Activated CD4-positive, CD25-positive, alpha-beta regulatory T cell treated with anti-CD3 and anti-CD28 coated beads, Interleukin-2, amount 50 U/mL, for 16 hours (primary cell): ENCODE measurements at regions not wholly inside any gene's neighbourhood (a gene's known extent, or its start where the extent isn't known, plus 50 kb on each side); places are given as distances from the start of the nearest gene placed in this dataset.

Experiments used
- DNase-seq: peaks from one replicate; pipeline ENCODE4 v3.0.0-alpha.2; 2020; ENCODE audit warnings: low read depth, low spot score

DNA sequence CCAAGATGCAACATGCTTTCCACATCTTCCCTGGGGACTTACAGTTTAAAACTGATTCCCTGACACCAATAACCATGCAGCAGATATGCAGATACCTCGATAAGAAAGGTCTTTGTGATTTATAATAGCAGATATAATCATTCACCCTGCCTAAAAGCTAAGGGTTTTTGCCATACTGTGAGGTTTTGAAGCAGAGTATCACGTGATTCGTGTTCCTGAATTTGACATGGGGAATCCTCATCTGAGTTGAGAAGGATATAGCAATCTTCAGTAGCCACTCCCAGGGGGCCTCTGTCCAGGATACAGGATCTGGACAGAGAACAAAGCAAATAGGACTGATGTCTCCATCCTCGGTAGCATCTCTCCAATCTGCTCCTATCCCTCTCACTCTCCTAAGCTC is 79.1 kb upstream of the SDK2 start:
- no peak for DNase-seq

DNA sequence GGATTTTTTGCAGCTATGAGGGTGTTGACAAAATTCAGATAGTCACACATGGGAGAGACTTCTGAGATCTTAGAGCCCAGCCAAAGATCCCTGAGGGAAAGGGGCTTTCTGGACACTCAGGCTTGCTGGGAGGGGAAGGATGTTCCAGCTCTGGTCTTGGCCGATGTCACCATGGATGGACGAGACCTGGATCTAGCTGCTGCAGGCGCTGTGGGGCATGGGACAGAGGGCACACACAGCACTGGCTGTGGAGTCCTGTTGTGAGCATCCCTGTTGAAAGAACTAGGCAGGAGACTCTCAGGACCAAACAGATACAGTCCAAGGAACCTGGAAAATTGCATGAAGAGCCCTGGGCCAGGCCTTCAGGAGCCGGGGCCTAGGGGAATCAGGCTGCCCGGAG is 80.1 kb upstream of the SDK2 start:
- DNase-seq, result no peak

DNA sequence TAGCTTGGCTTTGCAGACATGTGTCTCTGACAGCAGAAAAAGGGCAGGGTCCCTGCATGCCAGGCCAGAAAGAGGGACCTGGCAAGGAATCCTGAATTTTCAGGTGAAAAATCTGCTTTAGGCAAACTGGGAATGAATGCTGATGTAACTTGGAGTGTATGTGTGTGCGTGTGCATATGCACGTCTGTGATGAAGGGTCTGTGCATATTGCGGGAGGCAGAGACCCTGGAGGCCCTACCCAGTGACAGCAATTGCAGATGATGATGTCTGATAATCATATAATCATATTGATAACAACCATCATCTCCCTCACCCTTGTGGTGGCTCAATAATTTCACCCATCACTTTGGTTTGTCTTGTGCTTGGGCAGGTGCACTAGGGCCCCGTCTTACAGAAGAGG is 80.7 kb upstream of the SDK2 start:
- no peak for DNase-seq

DNA sequence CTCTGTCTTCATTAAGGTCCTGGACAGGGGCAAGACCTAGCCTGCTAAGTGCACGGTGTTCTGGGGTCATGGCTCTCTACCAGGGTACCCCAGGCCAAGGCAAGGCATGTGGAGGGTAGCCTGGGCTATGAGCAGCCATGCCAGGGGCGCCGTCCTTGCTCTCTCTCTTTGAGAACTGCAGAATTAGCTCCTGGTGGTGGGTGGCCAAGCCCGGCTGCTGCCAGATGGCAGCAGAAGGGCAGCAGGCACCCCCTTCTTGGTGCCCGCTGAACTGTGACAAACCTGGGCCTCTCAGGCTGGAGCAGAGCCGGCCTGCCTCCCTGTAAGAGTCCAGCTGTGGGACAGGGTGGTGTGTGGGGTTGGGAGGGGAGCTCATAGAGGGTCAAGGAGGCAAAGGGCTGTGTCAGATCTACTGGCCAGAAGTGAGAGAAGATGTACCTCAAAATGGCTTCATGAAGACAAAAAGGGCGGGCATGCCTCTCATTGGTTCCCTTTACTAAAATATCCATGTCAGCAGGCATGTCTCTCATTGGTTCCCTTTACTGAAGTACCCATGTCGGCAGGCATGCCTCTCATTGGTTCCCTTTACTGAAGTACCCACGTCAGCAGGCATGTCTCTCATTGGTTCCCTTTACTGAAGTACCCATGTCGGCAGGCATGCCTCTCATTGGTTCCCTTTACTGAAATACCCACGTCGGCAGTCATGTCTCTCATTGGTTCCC is 81.7 kb upstream of the SDK2 start:
- no peak for DNase-seq

DNA sequence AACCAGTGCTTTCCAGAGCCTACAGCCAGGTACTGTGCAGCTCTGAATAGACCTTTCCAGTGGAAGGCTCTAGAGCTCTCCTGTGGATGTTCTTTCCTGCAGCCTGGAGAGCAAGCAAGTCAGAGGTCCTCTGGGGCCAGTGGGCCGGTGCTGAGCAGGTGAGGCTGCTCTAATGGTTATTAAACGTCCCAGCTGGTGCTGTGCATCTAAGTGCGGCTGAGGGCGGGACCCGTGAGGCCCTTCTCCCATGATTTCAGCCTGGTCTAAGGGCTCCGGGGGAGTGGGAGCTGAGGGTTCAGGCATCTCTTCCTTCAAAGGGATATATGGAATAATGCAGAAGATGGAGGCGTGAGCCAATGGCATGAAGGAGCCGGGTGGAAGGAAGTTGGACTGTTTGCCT is 83.7 kb upstream of the SDK2 start:
- no peak for DNase-seq

DNA sequence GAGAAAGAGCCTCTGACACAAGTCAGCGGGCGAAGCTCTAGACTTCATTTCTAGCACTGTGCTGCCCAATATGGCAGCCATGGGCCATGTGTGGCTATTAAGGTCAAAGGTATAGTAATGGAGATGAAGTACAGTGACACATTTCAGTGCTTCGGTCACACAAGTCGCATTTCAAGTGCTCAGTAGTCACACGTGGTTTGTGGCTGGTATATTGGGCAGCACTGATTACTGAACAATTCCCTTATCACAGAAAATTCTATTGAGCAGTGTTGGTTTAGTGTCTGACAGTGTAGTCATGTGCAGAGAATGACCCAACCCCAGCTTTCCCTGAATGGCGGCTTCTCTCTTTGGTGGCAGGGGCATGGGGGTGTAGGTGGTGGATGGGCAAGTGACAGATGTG is 84.9 kb upstream of the SDK2 start:
- DNase-seq, result no peak

DNA sequence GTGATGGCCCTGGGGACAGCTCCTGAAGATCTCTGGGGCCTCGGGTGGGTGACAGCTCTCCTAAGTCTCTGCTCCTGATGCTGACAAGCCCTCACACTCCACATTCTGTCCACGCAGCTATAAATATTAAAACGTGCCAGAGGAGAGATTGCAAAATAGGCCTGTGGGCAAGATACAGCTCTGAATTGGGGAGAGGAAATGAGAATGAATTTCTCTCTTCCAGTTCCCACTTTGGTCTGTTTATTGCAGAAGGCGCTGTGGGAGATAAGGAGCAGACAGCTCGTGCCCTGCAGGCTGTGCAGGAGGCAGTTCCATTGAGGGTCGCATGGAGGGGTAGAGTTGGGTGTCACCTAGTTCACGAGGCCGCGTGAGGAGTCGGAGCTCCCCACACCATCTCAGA is 87.5 kb upstream of the SDK2 start:
- DNase-seq, result no peak

DNA sequence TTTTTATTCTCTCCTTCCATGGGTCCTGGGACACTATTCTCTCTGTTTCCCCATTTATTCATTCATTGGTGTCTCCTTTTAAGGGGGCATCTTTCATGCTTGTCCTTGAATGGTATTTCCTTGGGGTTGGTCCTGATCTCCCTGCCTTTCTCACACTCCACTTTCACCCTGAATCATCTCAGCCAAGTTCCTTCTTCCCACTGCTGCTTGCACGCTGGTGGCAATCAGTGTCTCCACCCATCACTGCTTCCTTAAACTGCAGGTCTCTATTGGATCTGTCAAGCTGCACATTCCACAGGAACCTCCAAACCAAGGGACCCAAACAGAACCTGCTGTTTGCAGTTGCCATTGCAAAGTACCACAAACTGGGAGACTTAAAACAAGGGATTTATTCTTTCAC is 89.3 kb upstream of the SDK2 start:
- no peak for DNase-seq

DNA sequence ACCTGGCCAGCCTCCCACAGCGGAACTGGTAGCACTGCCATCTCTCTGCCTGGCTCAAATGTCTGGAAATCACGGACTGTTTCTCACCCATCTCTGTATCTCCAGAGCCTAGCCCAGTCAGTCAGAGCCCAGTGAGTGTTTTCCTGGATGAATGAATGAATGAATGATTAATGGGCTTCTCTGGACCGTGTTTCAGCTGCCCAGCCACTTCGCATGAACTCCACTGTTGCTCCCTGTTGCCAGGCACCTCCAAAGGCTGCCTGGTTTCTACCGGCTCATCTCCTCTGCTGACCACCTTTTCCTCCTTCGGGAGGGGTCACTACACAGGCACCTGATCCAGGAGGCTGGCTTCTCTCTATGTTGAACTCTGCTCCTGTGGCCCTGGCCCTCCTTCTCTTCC is 91.0 kb upstream of the SDK2 start:
- no peak for DNase-seq

DNA sequence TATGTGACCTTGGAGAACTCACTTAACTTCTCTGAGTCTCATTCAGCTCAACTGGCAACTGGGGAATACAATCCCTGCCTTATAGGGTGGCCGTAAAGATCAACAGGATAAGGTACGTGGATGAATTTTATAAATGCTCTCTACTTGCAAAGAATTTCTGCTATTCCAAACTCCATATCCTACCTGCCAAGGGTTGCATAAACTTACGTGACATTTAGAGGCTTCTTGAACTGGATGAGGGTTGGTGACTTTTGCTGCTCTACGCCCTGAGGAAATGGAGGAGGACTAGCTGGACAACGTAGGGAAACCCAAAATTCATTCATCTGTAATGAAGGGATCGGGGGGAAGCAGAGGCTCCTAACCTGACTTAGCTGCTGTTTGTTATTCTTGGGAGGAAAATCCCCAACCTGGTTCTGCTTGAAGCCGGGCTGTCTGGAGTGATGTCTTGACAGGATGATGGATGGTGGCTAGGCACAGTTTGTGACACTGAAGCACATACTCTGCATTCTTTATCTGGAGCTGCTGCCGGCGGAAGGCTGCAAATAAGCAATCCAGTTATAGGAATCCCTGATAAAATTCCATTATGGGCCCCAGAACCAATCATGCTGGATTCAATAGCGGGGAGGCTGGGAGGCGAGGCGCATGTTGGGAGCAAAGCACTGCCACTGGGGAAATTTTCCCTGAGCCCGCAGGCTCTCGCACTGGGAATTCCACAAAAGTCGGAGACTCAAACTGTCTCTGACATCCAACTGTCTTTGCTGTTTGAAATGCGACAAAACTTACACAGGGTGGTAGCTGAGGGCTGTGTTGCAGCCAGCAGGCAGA is 94.7 kb upstream of the SDK2 start:
- no peak for DNase-seq

DNA sequence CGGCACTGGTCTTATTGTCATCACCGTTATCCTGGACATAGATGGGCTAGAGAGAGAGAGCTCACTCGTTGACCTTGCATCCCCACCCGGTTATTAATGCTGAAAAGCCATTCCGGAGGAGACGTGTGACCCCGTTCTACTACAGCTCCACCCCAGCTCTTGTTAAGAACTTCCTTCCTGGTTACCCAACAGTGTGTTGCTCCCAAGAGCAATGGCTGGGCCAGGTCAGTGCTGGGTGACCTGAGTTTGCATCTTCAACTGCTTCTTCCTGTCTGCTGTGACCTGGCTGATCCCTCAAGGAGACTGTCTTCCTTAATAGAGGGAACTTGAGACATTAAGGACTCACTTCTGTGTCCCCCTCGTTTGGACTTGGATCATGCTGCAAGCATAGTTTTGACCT is 96.1 kb upstream of the SDK2 start:
- DNase-seq, result no peak

DNA sequence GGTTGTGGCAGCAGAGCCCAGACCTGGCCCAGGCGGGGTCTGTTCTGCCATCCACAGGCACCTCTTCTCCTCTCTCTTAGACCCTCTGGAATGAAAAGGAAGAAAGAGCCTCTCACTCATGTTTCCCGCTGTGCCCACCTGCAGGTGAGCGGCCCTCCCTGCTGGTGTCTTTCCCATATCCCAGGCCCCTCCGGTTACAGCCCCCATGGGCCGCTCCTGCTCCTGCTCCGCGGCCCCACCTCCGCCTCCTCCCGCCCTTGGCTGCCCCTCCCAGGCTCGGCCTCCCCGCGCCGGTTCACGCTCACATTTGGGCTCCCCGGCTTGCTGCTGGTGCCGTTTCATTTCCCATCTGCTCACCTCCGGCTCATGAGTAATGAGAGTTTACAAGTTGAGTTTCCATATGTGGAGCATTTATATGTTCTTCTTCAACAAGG is 98.7 kb upstream of the SDK2 start:
- DNase-seq, result no peak

DNA sequence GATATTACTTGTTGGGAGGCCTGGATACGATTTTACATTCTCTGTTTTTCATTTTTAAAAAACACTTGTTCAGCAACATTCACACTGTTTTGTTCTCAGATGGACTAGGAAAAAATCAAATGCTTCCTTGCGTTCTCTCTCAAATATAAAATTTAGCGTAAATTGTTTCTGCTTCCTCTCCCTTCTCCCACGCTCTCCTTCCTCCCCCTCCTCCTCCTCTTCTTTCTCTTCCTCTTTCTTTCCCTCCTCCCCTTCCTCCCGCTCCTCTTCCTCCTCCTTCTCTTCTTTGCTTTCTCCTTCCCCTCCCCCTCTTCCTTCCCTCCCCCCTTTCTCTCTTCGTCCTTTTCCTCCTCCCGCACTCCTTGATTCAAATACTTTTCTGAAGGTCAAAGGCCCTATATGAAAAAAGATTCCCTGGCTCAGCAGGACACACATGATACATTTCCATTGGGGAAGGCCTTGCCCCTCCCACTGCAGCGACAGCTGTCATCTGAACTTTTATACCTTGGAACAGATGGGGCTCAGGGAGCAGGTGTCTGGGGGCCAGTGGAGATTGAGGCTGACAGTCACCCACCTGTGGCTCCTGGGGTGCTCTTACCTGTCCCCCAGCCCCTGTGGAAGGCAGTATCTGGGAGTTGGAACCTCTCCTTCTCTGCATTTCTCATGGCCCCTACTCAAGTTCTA is 99.4 kb upstream of the SDK2 start:
- no peak for DNase-seq

DNA sequence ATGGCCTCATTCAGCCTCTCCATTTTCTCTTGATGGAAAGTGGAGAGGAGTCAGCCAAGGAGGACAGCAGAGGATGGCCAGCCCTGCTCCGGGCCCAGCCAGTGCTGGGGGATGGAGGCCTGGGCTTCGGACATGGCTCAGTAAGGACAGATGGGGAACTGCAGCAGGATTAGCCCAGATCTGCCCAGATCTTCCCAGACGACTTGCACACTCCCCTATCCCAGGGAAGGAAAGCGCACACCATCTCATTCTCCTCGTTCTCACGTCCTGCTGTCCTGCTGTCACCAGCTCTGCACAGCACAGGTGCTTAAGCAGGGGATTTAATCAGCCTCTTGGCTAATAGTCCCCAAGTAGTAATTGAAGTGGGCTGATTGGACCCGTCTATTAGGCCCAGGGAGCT is 100.2 kb upstream of the SDK2 start:
- DNase-seq, result no peak

DNA sequence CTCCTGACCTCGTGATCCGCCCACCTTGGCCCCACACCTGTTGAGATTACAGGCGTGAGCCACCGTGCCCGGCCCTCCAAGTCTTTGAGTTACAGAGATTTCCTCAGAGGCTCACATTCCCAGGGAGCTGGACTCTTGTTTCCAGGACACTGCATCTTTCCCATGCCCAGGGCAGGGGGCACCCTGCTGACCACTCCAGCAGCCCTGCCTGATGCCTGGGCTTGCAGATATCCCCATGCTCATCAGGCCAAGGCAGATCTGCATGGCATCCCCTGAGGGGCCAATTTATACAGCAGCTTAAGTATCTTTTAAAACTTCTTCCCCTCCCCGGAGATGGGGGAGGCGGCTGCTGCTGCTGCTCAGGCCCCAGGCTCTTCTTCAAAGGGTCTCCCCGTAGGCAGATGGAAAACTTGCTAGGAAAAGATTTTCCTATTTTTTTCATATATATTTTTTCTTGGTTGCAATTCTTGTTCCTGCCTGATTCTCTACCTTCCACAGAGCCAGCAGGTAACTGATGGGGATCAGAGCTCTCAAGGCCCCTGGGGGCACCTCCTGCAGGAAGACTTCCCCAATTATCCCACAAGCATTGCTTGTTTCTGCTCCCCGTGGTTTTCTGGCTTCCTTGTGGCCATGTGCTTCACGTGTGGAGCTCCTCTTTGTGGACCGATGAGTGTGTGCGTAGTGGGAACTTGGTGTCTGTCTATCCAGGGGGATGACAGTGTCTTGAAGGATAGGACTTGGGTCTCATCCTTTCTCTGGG is 102.2 kb upstream of the SDK2 start:
- no peak for DNase-seq

DNA sequence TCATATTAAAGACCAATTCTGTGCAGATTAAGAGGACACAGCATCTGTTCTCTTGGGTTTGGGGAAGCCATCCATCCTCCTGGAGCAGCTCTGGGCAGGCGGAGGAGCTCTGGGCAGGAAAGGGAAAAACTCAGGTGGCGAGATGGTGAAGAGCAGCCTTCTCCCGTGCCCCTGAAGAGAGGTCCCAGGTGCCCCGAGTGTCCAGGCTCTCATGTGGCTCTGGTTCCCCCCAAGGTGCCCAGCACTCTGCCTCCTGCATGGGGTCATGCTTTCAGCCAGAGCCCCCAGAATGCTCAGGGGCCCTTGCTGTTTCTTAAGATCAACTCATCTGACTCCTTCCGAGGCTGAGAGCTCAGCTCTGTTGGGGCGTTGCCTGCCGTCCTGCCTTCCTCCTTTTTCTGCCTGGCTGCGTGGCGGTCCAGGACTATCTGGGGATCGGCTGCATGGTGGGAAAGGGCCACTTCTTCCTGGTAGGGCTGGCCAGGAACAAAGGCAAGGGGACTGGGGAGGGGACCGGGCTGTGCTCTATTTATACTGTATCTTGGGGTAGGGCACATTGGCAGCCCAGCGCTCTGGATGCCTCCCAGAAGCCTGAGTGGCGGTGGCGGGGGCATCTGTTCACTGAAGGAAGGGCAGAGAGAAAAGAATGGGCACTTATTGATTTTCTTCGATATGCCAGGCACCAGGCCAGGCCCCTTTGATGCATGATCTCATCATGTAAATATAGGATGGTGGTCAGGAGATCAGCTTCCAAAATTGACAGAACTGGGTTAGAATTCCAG is 103.2 kb upstream of the SDK2 start:
- DNase-seq, result no peak

DNA sequence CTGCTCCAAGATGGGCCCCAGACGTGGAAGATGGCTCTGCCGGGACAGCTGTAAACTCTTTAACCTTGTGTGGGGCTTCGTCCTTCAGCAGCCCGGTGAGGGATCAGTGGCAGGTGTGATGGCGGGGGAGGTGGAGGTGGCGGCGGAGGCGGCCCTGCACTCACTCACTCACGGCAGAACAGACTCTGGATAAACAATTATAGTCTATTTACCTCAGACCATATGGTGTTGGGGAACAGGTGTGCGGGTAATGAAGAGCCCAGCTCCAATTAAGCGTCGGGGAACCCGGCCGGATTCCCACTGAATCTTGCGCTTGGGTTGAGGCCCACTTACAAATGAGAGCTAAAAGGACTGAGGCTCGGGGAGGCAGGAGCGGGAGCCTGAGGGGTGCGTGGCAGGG is 104.3 kb upstream of the SDK2 start:
- no peak for DNase-seq

DNA sequence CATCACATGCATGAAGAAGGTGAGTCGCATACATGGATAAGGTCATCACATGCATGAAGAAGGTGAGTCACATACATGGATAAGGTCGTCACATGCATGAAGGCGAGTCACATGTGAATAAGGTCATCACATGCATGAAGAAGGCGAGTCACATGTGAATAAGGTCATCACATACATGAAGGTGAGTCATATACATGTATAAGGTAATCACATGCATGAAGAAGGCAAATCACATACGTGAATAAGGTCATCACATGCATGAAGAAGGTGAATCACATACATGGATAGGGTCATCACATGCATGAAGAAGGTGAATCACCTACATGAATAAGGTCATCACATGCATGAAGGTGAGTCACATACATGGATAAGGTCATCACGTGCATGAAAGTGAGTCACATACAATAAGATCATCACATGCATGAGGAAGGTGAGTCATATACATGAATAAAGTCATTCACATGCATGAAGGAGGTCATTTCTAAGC is 105.1 kb upstream of the SDK2 start:
- no peak for DNase-seq

DNA sequence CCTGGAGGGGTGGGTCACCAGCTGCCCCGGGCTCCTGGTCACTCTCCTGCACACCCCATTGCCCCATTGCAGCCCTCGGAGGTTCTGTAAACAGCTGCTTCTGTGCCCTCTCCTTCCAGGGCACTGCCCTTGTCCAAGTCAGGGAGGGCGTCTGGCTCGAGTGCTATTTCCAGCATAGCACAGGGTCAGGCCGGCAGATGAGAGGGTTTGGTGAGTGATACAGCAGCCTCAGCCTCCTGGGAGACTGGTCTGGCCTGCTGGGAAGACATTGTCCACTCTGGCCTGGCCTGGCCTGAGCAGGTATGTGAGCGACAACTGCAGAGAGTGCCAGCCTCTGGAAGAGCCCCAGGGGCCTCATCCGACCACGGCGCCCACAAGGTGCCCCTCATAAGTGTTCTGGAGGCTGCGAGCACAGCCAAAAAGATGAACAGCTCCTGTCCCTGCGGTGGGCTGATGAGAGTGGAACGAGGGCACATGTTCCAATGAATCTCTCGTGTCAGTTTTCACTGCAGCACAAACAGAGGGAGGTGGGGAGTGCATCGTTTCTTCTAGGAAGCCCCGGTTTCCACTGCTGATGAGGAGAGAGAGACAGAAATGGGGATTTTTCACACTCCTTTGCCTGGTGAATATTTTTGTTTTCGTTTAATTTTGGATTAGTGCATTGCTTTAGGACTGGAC is 105.8 kb upstream of the SDK2 start:
- no peak for DNase-seq

DNA sequence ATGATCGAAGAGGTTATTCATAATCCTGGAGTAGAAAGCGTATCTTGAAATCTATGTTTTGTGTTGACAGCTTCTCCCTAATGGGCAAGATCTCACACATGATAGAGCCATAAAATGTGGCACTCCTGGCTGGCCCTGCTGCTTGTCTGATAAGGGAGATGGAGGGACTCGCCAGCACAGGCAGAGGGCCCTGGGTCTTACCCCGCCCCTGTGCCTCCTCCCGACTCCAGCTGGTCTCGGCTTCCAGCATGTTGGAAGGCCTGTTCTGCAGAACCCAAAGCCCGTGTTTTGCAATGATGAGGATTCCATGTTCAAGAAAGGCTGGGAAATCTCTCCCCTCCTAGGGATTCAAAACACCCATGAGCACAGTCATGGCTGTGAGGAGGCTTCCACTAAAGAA is 106.7 kb upstream of the SDK2 start:
- no peak for DNase-seq
